ENCODE measurements at regions not wholly inside any gene's neighbourhood (a gene's known extent, or its start where the extent isn't known, plus 50 kb on each side); places are given as distances from the start of the nearest gene placed in this dataset.

DNA sequence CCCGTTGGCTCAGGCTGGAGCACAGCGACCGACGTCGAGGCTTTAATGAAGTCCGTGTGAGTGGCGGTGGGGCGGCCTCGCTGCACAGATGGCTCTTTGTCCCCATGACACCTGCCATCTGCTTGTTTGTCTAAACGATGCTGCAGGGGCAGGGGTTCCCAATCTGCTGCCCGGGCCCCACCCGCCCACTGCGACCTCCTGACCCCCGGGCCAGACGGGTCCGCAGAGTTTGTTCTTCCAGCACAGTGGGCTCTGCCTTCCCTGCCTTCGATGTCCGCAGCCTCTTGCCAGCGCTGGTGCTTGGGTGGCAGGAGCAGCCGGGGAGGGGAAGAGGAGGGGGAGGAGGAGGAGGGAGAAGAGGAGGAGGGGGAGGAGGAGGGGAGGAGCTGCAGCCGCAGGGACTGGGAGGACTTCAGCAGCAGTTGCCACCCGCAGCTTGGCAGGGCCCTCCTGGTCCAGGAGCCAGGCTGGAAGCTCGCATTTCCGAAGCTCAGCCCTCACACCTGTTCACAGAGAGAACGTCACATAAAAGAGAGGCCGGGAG, 210.0 kb downstream of the DLL1 start:
- Mint-ChIP-seq H3K4me3 (no peak overlapping the region), H3K36me3 (no peaks in the 10 kb centered on the region), H3K27me3 (ENCODE audit: low read depth) (peaks cover 1% of the 10 kb centered on the region), H3K9me3 (peaks cover 12% of the 10 kb centered on the region), H3K27ac (no peak overlapping the region), H3K4me1 (no peaks in the 10 kb centered on the region)
- DNase-seq (ENCODE audit: low spot score in 2 of 2, unreplicated experiment in 2 of 2) = peak; percentile 10 to 28
- TF ChIP-seq, protein P1, sequence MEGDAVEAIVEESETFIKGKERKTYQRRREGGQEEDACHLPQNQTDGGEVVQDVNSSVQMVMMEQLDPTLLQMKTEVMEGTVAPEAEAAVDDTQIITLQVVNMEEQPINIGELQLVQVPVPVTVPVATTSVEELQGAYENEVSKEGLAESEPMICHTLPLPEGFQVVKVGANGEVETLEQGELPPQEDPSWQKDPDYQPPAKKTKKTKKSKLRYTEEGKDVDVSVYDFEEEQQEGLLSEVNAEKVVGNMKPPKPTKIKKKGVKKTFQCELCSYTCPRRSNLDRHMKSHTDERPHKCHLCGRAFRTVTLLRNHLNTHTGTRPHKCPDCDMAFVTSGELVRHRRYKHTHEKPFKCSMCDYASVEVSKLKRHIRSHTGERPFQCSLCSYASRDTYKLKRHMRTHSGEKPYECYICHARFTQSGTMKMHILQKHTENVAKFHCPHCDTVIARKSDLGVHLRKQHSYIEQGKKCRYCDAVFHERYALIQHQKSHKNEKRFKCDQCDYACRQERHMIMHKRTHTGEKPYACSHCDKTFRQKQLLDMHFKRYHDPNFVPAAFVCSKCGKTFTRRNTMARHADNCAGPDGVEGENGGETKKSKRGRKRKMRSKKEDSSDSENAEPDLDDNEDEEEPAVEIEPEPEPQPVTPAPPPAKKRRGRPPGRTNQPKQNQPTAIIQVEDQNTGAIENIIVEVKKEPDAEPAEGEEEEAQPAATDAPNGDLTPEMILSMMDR (IDR thresholded peaks at IDR 0.05; ENCODE audit: unreplicated experiment) = no peak

DNA sequence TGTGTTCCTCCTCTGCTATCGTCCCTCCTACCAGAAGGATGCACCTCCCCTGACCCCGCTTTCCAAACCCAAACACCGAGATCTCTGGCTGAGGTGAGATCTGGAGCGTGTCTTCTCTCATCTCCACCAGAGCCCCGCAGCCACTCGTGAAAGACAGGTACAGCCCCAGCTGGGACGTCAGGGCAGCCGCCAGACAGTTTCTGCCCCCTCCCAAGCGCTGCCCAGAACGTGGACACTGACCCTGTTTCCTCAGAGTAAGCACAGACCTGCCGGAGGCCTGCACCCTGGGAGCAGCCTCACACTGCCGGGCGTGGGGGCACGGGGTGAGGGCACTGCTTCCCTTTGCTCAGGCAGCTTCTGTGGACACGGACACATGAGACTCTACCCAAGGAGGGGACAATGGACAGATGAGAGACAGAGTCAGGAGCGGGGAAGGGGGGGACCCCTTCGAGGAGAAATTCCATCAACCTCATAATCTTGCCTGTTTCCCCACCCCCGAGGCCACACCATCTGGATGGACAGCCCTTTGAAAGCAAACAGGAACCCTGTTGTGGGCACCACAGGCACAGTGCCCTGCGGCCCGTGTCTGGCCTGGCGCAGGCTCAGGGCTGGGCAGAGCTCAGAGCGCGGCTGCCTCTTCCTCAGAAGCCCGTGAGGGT, 210.6 kb downstream of the DLL1 start:
- Mint-ChIP-seq H3K36me3 (no peaks in the 10 kb centered on the region), H3K4me3 (no peak overlapping the region), H3K9me3 (peaks cover 12% of the 10 kb centered on the region), H3K27ac (no peak overlapping the region), H3K27me3 (ENCODE audit: low read depth) (peaks cover 1% of the 10 kb centered on the region), H3K4me1 (no peaks in the 10 kb centered on the region)
- TF ChIP-seq, protein P1 (IDR thresholded peaks at IDR 0.05; ENCODE audit: unreplicated experiment) = no peak
- peak; percentile 11 to 36 for DNase-seq (ENCODE audit: low spot score in 2 of 2, unreplicated experiment in 2 of 2)

DNA sequence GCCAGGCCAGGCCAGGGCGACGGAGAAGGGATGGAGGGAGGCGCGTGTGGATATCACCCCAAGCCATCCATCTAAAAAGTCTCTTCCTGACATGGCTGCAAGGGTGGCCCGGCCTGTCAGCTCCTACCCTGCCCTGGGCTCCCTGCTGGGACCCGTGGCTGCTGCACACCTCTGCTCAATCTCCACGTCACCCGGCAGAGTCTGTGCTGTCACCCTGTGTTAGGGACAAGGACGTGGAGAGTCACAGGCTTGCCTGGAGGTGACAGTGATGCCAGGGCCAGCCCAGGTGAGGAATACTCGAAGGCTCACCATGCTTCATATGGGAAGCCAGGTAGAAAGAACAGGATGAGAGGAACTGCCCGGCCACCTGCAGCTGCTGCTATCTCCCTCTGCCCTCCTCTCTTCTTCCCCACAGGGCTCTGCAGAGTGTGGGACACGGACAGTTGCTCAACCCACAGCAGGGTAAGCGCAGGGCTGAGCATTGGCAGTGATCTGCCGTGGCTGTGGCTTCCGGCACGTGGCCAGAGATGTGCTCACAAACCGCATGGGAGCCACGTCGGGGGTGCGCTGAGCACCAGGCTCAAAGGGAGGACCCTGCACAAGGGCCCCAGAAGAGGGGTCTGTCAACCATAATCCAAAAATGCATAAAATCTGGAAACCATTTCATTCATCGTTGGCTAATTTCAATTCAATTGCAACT, 214.3 kb downstream of the DLL1 start:
- Mint-ChIP-seq H3K27me3 (ENCODE audit: low read depth) (no peaks in the 10 kb centered on the region), H3K4me1 (no peaks in the 10 kb centered on the region), H3K36me3 (no peaks in the 10 kb centered on the region), H3K27ac (no peak overlapping the region), H3K9me3 (peaks cover 18% of the 10 kb centered on the region), H3K4me3 (no peak overlapping the region)
- TF ChIP-seq, protein P1 (IDR thresholded peaks at IDR 0.05; ENCODE audit: unreplicated experiment) = no peak
- DNase-seq (ENCODE audit: low spot score in 2 of 2, unreplicated experiment in 2 of 2) = peak; percentile 5 to 35

DNA sequence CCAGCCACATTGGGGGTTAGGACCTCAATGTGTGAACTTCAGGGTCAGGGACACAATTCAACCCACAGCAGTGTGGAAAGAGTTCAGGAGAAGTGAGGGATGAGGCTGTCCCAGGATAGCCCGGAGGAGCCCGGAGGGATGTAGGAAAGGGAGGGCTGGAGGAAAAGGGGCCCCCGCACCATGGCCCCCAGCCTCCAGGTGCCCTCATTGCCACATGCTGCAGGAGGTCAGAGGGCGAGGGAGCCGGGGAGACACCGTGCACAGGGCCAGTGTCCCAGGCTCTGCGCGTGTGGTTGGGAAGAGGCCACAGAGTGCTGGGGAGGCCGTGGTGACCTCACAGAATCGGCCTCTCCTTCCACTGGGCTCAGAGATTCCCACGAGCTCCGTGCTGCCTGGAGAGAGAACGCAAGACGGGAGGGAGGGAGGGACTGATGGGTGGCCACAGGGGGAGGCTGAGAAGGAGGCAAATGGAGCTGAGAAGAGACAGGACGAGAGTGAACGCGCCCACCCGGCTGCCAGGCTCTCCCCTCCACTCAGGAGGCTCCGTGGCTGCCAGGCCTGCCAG, 215.1 kb downstream of the DLL1 start:
- no peak overlapping the region for H3K4me3 Mint-ChIP-seq
- H3K27ac Mint-ChIP-seq = no peak overlapping the region
- H3K9me3 Mint-ChIP-seq = peaks cover 21% of the 10 kb centered on the region
- DNase-seq (ENCODE audit: low spot score in 2 of 2, unreplicated experiment in 2 of 2) = peak; percentile 12 to 29
- H3K4me1 Mint-ChIP-seq = no peaks in the 10 kb centered on the region
- no peaks in the 10 kb centered on the region for H3K36me3 Mint-ChIP-seq
- TF ChIP-seq, protein P1 (IDR thresholded peaks at IDR 0.05; ENCODE audit: unreplicated experiment) = no peak
- H3K27me3 Mint-ChIP-seq (ENCODE audit: low read depth) = no peaks in the 10 kb centered on the region

DNA sequence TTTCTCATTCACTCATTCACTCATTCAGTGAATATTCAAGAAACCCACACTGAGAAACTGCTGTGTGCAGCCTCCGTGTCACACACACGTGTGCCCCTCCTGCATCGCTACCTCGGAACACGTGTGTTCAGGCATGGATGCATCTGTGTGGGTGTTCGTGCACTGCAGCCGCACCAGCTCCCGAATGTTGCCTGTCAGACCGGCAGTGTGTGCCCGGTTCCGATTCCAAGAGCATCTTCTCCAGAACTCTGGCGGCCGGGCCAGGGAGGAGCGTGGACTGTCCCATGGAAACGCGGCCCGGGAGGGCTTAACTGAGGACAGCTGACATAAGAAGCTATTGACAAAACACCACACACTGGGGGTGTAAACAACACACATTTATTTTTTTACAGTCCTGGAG, 216.0 kb downstream of the DLL1 start:
- Mint-ChIP-seq H3K9me3 (peaks cover 27% of the 10 kb centered on the region), H3K36me3 (no peaks in the 10 kb centered on the region), H3K27me3 (ENCODE audit: low read depth) (no peaks in the 10 kb centered on the region), H3K4me3 (no peak overlapping the region), H3K27ac (no peak overlapping the region), H3K4me1 (no peaks in the 10 kb centered on the region)
- DNase-seq (ENCODE audit: low spot score in 2 of 2, unreplicated experiment in 2 of 2) = peak; percentile 8 to 28
- TF ChIP-seq, protein P1 (IDR thresholded peaks at IDR 0.05; ENCODE audit: unreplicated experiment) = no peak
